H1 (cell line): ENCODE measurements at regions not wholly inside any gene's neighbourhood (a gene's known extent, or its start where the extent isn't known, plus 50 kb on each side); places are given as distances from the start of the nearest gene placed in this dataset.

ENCODE experiments used
- CTCF ChIA-PET: fragments of 300-600 bp; sonication (Branson Sonifier 250); formaldehyde crosslinking; loops from one replicate; lab custom pipeline; 2021; ENCODE audit not compliant: partially characterized antibody; lab: Charles Lee
- POLR2A ChIA-PET: fragments of 300-600 bp; sonication (Branson Sonifier 250); formaldehyde crosslinking; loops from one replicate; lab custom pipeline; 2021; ENCODE audit warnings: inconsistent platforms; ENCODE audit not compliant: partially characterized antibody; lab: Charles Lee
- DNase-seq, 2 experiments: peaks; one replicate each; pipeline versions ENCODE4 v3.0.0 to v3.0.0-alpha.2; 2010 to 2022; ENCODE audit warnings: low spot score in 2 of 2, low read depth in 1 of 2, mixed read lengths in 1 of 2
- FAIRE-seq: peaks from 2 replicates; lab custom pipeline; 2011; peaks lifted over from hg19 to GRCh38; lab: Jason Lieb, UNC
- H2AFZ ChIP-seq: 2 replicates; pipeline ENCODE4 v1.8.1; 2012; ENCODE audit warnings: low read length, inconsistent platforms
- H2AK5ac ChIP-seq: 2 replicates; pipeline ENCODE4 v1.6.1; 2013; ENCODE audit warnings: low read depth, low read length
- H2BK120ac ChIP-seq: replicated peaks from 2 replicates; pipeline ENCODE3; 2013; ENCODE audit warnings: low read depth, low read length, inconsistent platforms
- H2BK12ac ChIP-seq: 2 replicates; pipeline ENCODE4 v1.6.1; 2013; ENCODE audit warnings: low read depth, low read length
- H2BK15ac ChIP-seq: 2 replicates; pipeline ENCODE4 v1.6.1; 2013; ENCODE audit warnings: low read length
- H2BK20ac ChIP-seq: 2 replicates; pipeline ENCODE4 v1.6.1; 2013; ENCODE audit warnings: low read length
- H2BK5ac ChIP-seq: 2 replicates; pipeline ENCODE4 v1.6.1; 2013; ENCODE audit warnings: low read depth, low read length
- H3K14ac ChIP-seq: 2 replicates; pipeline ENCODE4 v1.6.1; 2013; ENCODE audit warnings: inconsistent platforms; ENCODE audit not compliant: insufficient read length
- H3K18ac ChIP-seq: 2 replicates; pipeline ENCODE4 v1.6.1; 2013; ENCODE audit warnings: low read length; ENCODE audit errors: extremely low read depth
- H3K23ac ChIP-seq: 2 replicates; pipeline ENCODE4 v1.6.1; 2013; ENCODE audit warnings: inconsistent platforms; ENCODE audit not compliant: insufficient read length
- H3K23me2 ChIP-seq: 2 replicates; pipeline ENCODE4 v1.6.1; 2013; ENCODE audit warnings: low read depth, low read length
- H3K27ac ChIP-seq: 2 replicates; pipeline ENCODE4 v1.6.1; 2011; ENCODE audit warnings: low read depth, low read length, inconsistent platforms
- H3K27me3 ChIP-seq, 4 experiments: replicated peaks in 1 of 4; 1 replicate in 1 of 4; 2 replicates in 3 of 4; pipeline versions ENCODE4 v1.6.1 to v1.8.1; 2011 to 2013; ENCODE audit warnings: low read length in 3 of 4, mild to moderate bottlenecking in 3 of 4, inconsistent platforms in 2 of 4, mixed read lengths in 2 of 4, moderate library complexity in 1 of 4; ENCODE audit not compliant: control insufficient read depth in 3 of 4, insufficient read depth in 3 of 4; ENCODE audit errors: extremely low read depth in 1 of 4
- H3K36me3 ChIP-seq, 4 experiments: 2 replicates each; pipeline versions ENCODE4 v1.6.1 to v1.8.1; 2011 to 2013; ENCODE audit warnings: mild to moderate bottlenecking in 4 of 4, low read length in 3 of 4, moderate library complexity in 2 of 4, control low read depth in 1 of 4, inconsistent platforms in 1 of 4; ENCODE audit not compliant: insufficient read depth in 4 of 4, control insufficient read depth in 2 of 4
- H3K4ac ChIP-seq: replicated peaks from 2 replicates; pipeline ENCODE3; 2013; ENCODE audit warnings: low read length, low read depth, mixed read lengths, inconsistent platforms; ENCODE audit not compliant: insufficient read length
- H3K4me1 ChIP-seq, 4 experiments: replicated peaks in 1 of 4; 1 replicate in 1 of 4; 2 replicates in 3 of 4; pipeline versions ENCODE4 v1.6.1 to v1.8.1; 2011 to 2013; ENCODE audit warnings: low read length in 3 of 4, inconsistent platforms in 2 of 4, mixed read lengths in 1 of 4; ENCODE audit not compliant: insufficient read depth in 4 of 4, control insufficient read depth in 3 of 4
- H3K4me2 ChIP-seq, 2 experiments: 2 replicates each; pipeline versions ENCODE4 v1.6.1 to v1.8.1; 2011 to 2013; ENCODE audit warnings: low read depth in 2 of 2, low read length in 2 of 2, control low read depth in 1 of 2, inconsistent platforms in 1 of 2, mild to moderate bottlenecking in 1 of 2; ENCODE audit not compliant: insufficient read depth in 1 of 2
- H3K4me3 ChIP-seq, 4 experiments: fragments of 200-600, 300-600 bp in 1 of 4; sonication (generic), shearing (Covaris generic), sonication (Bioruptor Twin) in 1 of 4; 2 replicates each; pipeline versions ENCODE4 v1.5.1 to v1.8.1; 2011 to 2016; ENCODE audit warnings: low read length in 4 of 4, low read depth in 3 of 4, control low read depth in 2 of 4, inconsistent platforms in 2 of 4, mild to moderate bottlenecking in 2 of 4, mixed read lengths in 1 of 4, moderate library complexity in 1 of 4; ENCODE audit not compliant: insufficient read depth in 2 of 4; ENCODE audit errors: extremely low read depth in 1 of 4
- H3K56ac ChIP-seq: replicated peaks from 2 replicates; pipeline ENCODE3; 2013; ENCODE audit warnings: low read depth, mild to moderate bottlenecking, mixed read lengths, low read length, inconsistent platforms; ENCODE audit not compliant: insufficient read length
- H3K79me1 ChIP-seq: 2 replicates; pipeline ENCODE4 v1.6.1; 2013; ENCODE audit warnings: low read depth, low read length, control low read depth
- H3K79me2 ChIP-seq, 2 experiments: 2 replicates each; pipeline versions ENCODE4 v1.6.1 to v1.8.1; 2012 to 2013; ENCODE audit warnings: low read length in 2 of 2, mild to moderate bottlenecking in 2 of 2, inconsistent platforms in 1 of 2; ENCODE audit not compliant: insufficient read depth in 2 of 2, control insufficient read depth in 1 of 2
- H3K9ac ChIP-seq, 4 experiments: replicated peaks in 1 of 4; 1 replicate in 1 of 4; 2 replicates in 3 of 4; pipeline versions ENCODE4 v1.6.1 to v1.8.1; 2011 to 2013; ENCODE audit warnings: low read depth in 3 of 4, low read length in 3 of 4, control low read depth in 2 of 4, mild to moderate bottlenecking in 2 of 4, moderate library complexity in 2 of 4, inconsistent platforms in 1 of 4; ENCODE audit errors: extremely low read depth in 1 of 4
- H3K9me3 ChIP-seq, 2 experiments: 2 replicates each; pipeline versions ENCODE4 v1.6.1 to v1.8.1; 2012 to 2013; ENCODE audit warnings: mild to moderate bottlenecking in 2 of 2, moderate library complexity in 2 of 2, control low read depth in 1 of 2, inconsistent platforms in 1 of 2, low read depth in 1 of 2, low read length in 1 of 2, mixed read lengths in 1 of 2; ENCODE audit not compliant: insufficient read depth in 2 of 2
- H4K20me1 ChIP-seq, 2 experiments: replicated peaks in 1 of 2; 2 replicates each; pipeline versions ENCODE3 to v1.8.1; 2011 to 2013; ENCODE audit warnings: inconsistent platforms in 2 of 2, low read length in 2 of 2, mild to moderate bottlenecking in 1 of 2; ENCODE audit not compliant: insufficient read depth in 2 of 2, control insufficient read depth in 1 of 2
- H4K5ac ChIP-seq: 2 replicates; pipeline ENCODE4 v1.6.1; 2013; ENCODE audit warnings: low read length, low read depth, mixed read lengths, inconsistent platforms; ENCODE audit not compliant: insufficient read length
- H4K8ac ChIP-seq: 2 replicates; pipeline ENCODE4 v1.8.0; 2013; ENCODE audit warnings: mild to moderate bottlenecking, moderate library complexity, low read length, inconsistent platforms; ENCODE audit not compliant: insufficient read depth; ENCODE audit errors: extremely low read depth
- H4K91ac ChIP-seq: replicated peaks from 2 replicates; pipeline ENCODE3; 2013; ENCODE audit warnings: low read length, mixed read lengths, inconsistent platforms; ENCODE audit not compliant: insufficient read length
- ASH2L ChIP-seq: fragments of 200-600, 300-600 bp; sonication (generic); IDR thresholded peaks from one replicate; pipeline ENCODE4 v1.7.1; 2017; ENCODE audit warnings: low read length
- FOSL1 ChIP-seq: IDR thresholded peaks from 2 replicates; pipeline ENCODE4 v1.6.1; 2011; ENCODE audit warnings: mild to moderate bottlenecking, low read depth, low read length, moderate library complexity; ENCODE audit not compliant: insufficient read depth
- KDM1A ChIP-seq: fragments of 200-600, 300-600 bp; sonication (generic); IDR thresholded peaks from 2 replicates; pipeline ENCODE4 v1.7.1; 2016; ENCODE audit warnings: mild to moderate bottlenecking, low read length, borderline replicate concordance
- RNF2 ChIP-seq: fragments of 200-900, 300-1000 bp; sonication (generic); IDR thresholded peaks from 2 replicates; pipeline ENCODE4 v1.7.1; 2016; ENCODE audit warnings: borderline replicate concordance, low read depth, mild to moderate bottlenecking, antibody characterized with exemption, low read length; ENCODE audit not compliant: poor library complexity, severe bottlenecking; ENCODE audit errors: missing control alignments
- SAP30 ChIP-seq: fragments of 300-600 bp; sonication (generic); IDR thresholded peaks from 2 replicates; pipeline ENCODE4 v1.7.1; 2012; ENCODE audit warnings: low read length, moderate library complexity, mild to moderate bottlenecking, inconsistent platforms; ENCODE audit not compliant: insufficient read depth, insufficient replicate concordance
- SIN3A ChIP-seq, 2 experiments: IDR thresholded peaks in 1 of 2; conservative IDR thresholded peaks in 1 of 2; 2 replicates each; pipeline ENCODE4 v1.6.1; 2011 to 2012; ENCODE audit warnings: low read length in 2 of 2, improper control_type of control experiment in 1 of 2, low read depth in 1 of 2, mild to moderate bottlenecking in 1 of 2
- YY1 ChIP-seq: IDR thresholded peaks from 2 replicates; pipeline ENCODE4 v1.6.1; 2011; ENCODE audit warnings: low read depth, mild to moderate bottlenecking, low read length
- WGBS, 2 experiments: shearing (Covaris generic) in 1 of 2; methylation state at CpG; one replicate each; pipeline versions ENCODE4 v1.1.6 to v1.1.7; 2013 to 2015; ENCODE audit warnings: low lambda C conversion rate in 2 of 2, mixed read lengths in 2 of 2, inconsistent platforms in 1 of 2, low coverage in 1 of 2, missing lambda C conversion rate in 1 of 2; ENCODE audit not compliant: insufficient replicate concordance in 2 of 2, insufficient coverage in 1 of 2, insufficient read length in 1 of 2; ENCODE audit errors: extremely low coverage in 1 of 2, missing lambda C conversion rate in 1 of 2; 5-methylcytosine and 5-hydroxymethylcytosine counted together

GRCh38 chr5:128673411-128673957 is 135.4 kb upstream of the FBN2 start:
- H2BK15ac ChIP-seq = no peak overlapping the region
- H3K4me1 ChIP-seq = peaks cover 0 to 3% (median 0%) of the 10 kb centered on the region in 4 experiments; a peak in 3 of 7 replicates
- no peak overlapping the region for H3K14ac ChIP-seq
- no peak overlapping the region for H2AK5ac ChIP-seq
- H4K91ac ChIP-seq = no peak overlapping the region
- H3K79me1 ChIP-seq = no peaks in the 10 kb centered on the region
- DNase-seq (no peak), FAIRE-seq (no peak)
- no peak overlapping the region for H3K27ac ChIP-seq
- H4K20me1 ChIP-seq = no peaks in the 10 kb centered on the region
- 82% methylated on average over 1 of the region's 1 CpG; no CpG with 5 or more reads in 1 of the 2 experiments for WGBS, 2 experiments
- H2AFZ ChIP-seq = no peak overlapping the region
- no peak overlapping the region for H3K4me3 ChIP-seq
- no peak overlapping the region for H3K9ac ChIP-seq
- H3K23me2 ChIP-seq = no peaks in the 10 kb centered on the region
- no peak overlapping the region for H4K8ac ChIP-seq
- H3K23ac ChIP-seq = no peak overlapping the region
- H3K4ac ChIP-seq = no peak overlapping the region
- peaks cover 3 to 11% of the 10 kb centered on the region in 2 experiments; a peak in 1 of 4 replicates for H3K9me3 ChIP-seq
- H3K56ac ChIP-seq = no peak overlapping the region
- no peak overlapping the region for H2BK12ac ChIP-seq
- ChIA-PET POLR2A (interaction anchor here (0.6 kb wide), 1 partner anchor 698 kb away, joined by 4 read pairs; no protein-coding TSS in a partner anchor), CTCF (interaction anchor here (0.8 to 5.2 kb wide), 15 partner anchors 9 to 1111 kb away, joined by 3 to 26 read pairs (median 5); partner anchors contain the start of gene FBN2)
- H3K36me3 ChIP-seq = no peaks in the 10 kb centered on the region; a peak in 1 of 8 replicates
- no peak overlapping the region for H3K18ac ChIP-seq
- peak overlapping the region in 1 of 2 experiments; percentile 14; a peak in 2 of 4 replicates for H3K4me2 ChIP-seq
- H4K5ac ChIP-seq = peak overlapping the region; percentile 22
- H3K27me3 ChIP-seq = no peaks in the 10 kb centered on the region
- no peak overlapping the region for H2BK5ac ChIP-seq
- H2BK120ac ChIP-seq = no peak overlapping the region
- H2BK20ac ChIP-seq = no peak overlapping the region
- H3K79me2 ChIP-seq = no peaks in the 10 kb centered on the region
- TF ChIP-seq YY1 (no peak), RNF2 (no peak), SIN3A (conservative IDR thresholded peaks at IDR 0.05 in 1 of 2, IDR thresholded peaks at IDR 0.05 in 1 of 2; ENCODE audit: low read depth in 1 of 2, low read length in 2 of 2) (no peak), FOSL1 (no peak), SAP30 (no peak), ASH2L (no peak), KDM1A (no peak)
